Peyer's patch (tissue), 4 donors: ENCODE measurements at regions not wholly inside any gene's neighbourhood (a gene's known extent, or its start where the extent isn't known, plus 50 kb on each side); places are given as distances from the start of the nearest gene placed in this dataset.

Experiments
- DNase-seq, 3 donors: peaks; one replicate each; pipeline ENCODE4 v3.0.0-alpha.2; 2017 to 2019
- H3K27ac ChIP-seq, 4 donors: fragments of 200-600 bp; sonication (generic); one replicate each; pipeline ENCODE4 v1.5.1; 2016 to 2019
- H3K27me3 ChIP-seq, 2 donors: fragments of 200-600 bp; sonication (generic); one replicate each; pipeline ENCODE4 v1.5.1; 2019
- H3K36me3 ChIP-seq, 3 donors: fragments of 200-600 bp; sonication (generic); one replicate each; pipeline ENCODE4 v1.5.1; 2016 to 2019
- H3K4me1 ChIP-seq, 4 donors: fragments of 200-600 bp; sonication (generic); one replicate each; pipeline ENCODE4 v1.5.1; 2016 to 2019
- H3K4me3 ChIP-seq, 4 donors: fragments of 200-600 bp; sonication (generic); 1 replicate in 3 of 4; 2 replicates in 1 of 4; pipeline ENCODE4 v1.5.1; 2016 to 2019; ENCODE audit warnings: mild to moderate bottlenecking in 1 of 4
- H3K9me3 ChIP-seq, 4 donors: fragments of 200-600 bp; sonication (generic); one replicate each; pipeline ENCODE4 v1.5.1; 2016 to 2019; ENCODE audit warnings: mild to moderate bottlenecking in 1 of 4
- CTCF ChIP-seq, 6 experiments: fragments of 450-650 bp in 4 of 6; fragments of 200-600 bp in 2 of 6; sonication (generic) in 1 of 6; IDR thresholded peaks; one replicate each; pipeline ENCODE4 v1.5.1; 2017 to 2019; ENCODE audit warnings: antibody characterized with exemption in 6 of 6, mild to moderate bottlenecking in 3 of 6, moderate library complexity in 1 of 6
- POLR2A ChIP-seq, 2 donors: fragments of 450-650 bp; IDR thresholded peaks; one replicate each; pipeline ENCODE4 v1.5.1; 2017; ENCODE audit warnings: antibody characterized with exemption in 2 of 2, mild to moderate bottlenecking in 2 of 2, moderate library complexity in 2 of 2

- Histone ChIP-seq H3K9me3 (peaks cover 0 to 9% (median 0%) of the 10 kb centered on the region in 4 donors), H3K4me3 (no peak overlapping the region), H3K36me3 (no peaks in the 10 kb centered on the region), H3K27me3 (no peaks in the 10 kb centered on the region), H3K27ac (no peak overlapping the region), H3K4me1 (no peaks in the 10 kb centered on the region)
- DNase-seq: no peak
- TF ChIP-seq CTCF (IDR thresholded peaks at IDR 0.05) (no peak), POLR2A (IDR thresholded peaks at IDR 0.05) (no peak)
Observed at GRCh38 chr12:83997423-83997822, 915.2 kb downstream of the SLC6A15 start.

- Histone ChIP-seq H3K27ac (no peak overlapping the region), H3K27me3 (no peaks in the 10 kb centered on the region), H3K9me3 (peaks cover 0 to 9% (median 0%) of the 10 kb centered on the region in 4 donors), H3K36me3 (no peaks in the 10 kb centered on the region), H3K4me3 (no peak overlapping the region), H3K4me1 (no peaks in the 10 kb centered on the region)
- TF ChIP-seq POLR2A (IDR thresholded peaks at IDR 0.05) (no peak), CTCF (IDR thresholded peaks at IDR 0.05) (no peak)
- DNase-seq: no peak
Observed at GRCh38 chr12:83996671-83997070, 915.9 kb downstream of the SLC6A15 start.

DNA sequence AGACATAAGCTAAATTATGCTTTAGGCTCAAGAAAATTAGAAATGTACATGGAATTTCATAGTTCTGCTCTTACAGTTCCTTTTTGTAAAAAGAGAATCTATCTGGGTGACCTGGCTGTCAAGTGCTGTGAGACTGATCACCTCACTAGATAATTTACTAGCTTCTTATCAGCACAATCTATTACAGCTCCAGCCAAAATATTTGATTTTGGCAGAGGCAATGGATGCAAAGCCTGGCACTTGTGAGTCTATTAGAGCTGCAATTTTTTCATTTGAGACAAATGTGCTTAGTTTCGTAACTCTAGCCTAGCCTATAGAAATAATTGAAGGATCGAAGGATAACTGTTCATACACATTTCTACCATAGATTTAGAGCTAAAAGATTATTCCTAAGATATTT lies 927.5 kb downstream of the SLC6A15 start:
- Histone ChIP-seq H3K4me3 (no peak overlapping the region), H3K36me3 (no peaks in the 10 kb centered on the region), H3K27me3 (no peaks in the 10 kb centered on the region), H3K9me3 (no peaks in the 10 kb centered on the region), H3K27ac (no peak overlapping the region), H3K4me1 (no peaks in the 10 kb centered on the region)
- no peak for TF ChIP-seq POLR2A (IDR thresholded peaks at IDR 0.05)
- TF ChIP-seq CTCF (IDR thresholded peaks at IDR 0.05): no peak
- no peak for DNase-seq

DNA sequence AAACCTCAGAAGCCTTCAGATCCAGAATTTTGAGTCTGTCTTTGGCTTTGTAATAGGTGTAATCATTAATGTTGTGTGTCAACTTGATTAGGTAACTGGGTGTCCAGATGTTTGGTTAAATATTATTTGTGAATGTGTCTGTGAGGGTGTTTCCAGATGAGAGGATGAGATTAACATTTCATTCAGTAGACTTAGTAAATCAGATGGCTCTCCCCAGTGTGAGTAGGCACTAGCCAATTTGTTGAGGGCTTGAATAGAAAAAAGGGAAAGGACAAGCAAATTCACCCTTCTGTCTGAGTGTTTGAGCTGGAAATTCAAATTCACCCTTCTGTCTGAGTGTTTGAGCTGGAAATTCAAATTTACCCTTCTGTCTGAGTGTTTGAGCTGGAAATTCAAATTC lies 932.2 kb downstream of the SLC6A15 start:
- Histone ChIP-seq H3K27me3 (no peaks in the 10 kb centered on the region), H3K27ac (no peak overlapping the region), H3K36me3 (no peaks in the 10 kb centered on the region), H3K9me3 (no peaks in the 10 kb centered on the region), H3K4me3 (no peak overlapping the region), H3K4me1 (no peaks in the 10 kb centered on the region)
- TF ChIP-seq CTCF (IDR thresholded peaks at IDR 0.05) (no peak), POLR2A (IDR thresholded peaks at IDR 0.05) (no peak)
- no peak for DNase-seq

- no peak for DNase-seq
- H3K27ac ChIP-seq: no peak overlapping the region
- H3K36me3 ChIP-seq: no peaks in the 10 kb centered on the region
- no peak overlapping the region for H3K4me3 ChIP-seq
- no peaks in the 10 kb centered on the region for H3K9me3 ChIP-seq
- H3K4me1 ChIP-seq: no peaks in the 10 kb centered on the region
- no peaks in the 10 kb centered on the region for H3K27me3 ChIP-seq
- TF ChIP-seq POLR2A (IDR thresholded peaks at IDR 0.05): no peak
- no peak for TF ChIP-seq CTCF (IDR thresholded peaks at IDR 0.05)
Observed at GRCh38 chr12:83979785-83980184, 932.8 kb downstream of the SLC6A15 start.

- no peaks in the 10 kb centered on the region for H3K9me3 ChIP-seq
- no peak overlapping the region for H3K4me3 ChIP-seq
Observed at GRCh38 chr12:83971781-83972180, 940.8 kb downstream of the SLC6A15 start.

More at GRCh38 chr12:83971781-83972180, 940.8 kb downstream of the SLC6A15 start:
- Histone ChIP-seq H3K36me3 (no peaks in the 10 kb centered on the region), H3K27me3 (no peaks in the 10 kb centered on the region), H3K27ac (no peak overlapping the region), H3K4me1 (no peaks in the 10 kb centered on the region)
- TF ChIP-seq POLR2A (IDR thresholded peaks at IDR 0.05) (no peak), CTCF (IDR thresholded peaks at IDR 0.05) (no peak)
- no peak for DNase-seq
